HG03039 (cell line): ENCODE measurements at regions not wholly inside any gene's neighbourhood (a gene's known extent, or its start where the extent isn't known, plus 50 kb on each side); places are given as distances from the start of the nearest gene placed in this dataset.

Source experiments
- ATAC-seq: cut with Tn5 transposase; IDR thresholded peaks from one replicate; pipeline ENCODE4 v1.9.1; 2021; ENCODE audit warnings: mild to moderate bottlenecking, moderate library complexity; ENCODE audit not compliant: unreplicated experiment

GRCh38 chr5:56561455-56561854 is 253.9 kb upstream of the MAP3K1 start:
- ATAC-seq = no peak

GRCh38 chr5:56558131-56558745 is 257.1 kb upstream of the MAP3K1 start:
- no peak for ATAC-seq

DNA sequence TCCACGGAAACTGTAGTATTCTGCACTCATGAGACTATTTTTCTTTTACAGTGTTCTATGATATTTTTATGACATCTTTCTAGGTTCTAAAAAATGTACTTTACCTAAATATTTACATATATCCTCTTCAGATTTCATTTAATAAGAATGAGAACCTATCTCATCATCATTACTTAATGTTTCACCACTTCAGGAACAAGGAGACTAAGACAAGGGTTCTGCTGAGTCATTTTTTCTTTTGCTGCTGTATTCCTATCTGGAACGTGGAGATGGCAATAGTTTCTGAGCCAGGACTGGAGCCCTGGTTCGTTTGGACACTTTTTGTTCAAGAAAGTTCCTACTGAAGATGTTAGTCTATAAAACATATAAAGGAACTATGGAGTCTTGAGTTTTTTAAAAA is 258.2 kb upstream of the MAP3K1 start:
- ATAC-seq = no peak

- ATAC-seq = no peak
Observed at GRCh38 chr5:56552612-56553268, 262.6 kb upstream of the MAP3K1 start.

GRCh38 chr5:56550227-56550626 is 265.1 kb upstream of the MAP3K1 start:
- ATAC-seq = no peak

DNA sequence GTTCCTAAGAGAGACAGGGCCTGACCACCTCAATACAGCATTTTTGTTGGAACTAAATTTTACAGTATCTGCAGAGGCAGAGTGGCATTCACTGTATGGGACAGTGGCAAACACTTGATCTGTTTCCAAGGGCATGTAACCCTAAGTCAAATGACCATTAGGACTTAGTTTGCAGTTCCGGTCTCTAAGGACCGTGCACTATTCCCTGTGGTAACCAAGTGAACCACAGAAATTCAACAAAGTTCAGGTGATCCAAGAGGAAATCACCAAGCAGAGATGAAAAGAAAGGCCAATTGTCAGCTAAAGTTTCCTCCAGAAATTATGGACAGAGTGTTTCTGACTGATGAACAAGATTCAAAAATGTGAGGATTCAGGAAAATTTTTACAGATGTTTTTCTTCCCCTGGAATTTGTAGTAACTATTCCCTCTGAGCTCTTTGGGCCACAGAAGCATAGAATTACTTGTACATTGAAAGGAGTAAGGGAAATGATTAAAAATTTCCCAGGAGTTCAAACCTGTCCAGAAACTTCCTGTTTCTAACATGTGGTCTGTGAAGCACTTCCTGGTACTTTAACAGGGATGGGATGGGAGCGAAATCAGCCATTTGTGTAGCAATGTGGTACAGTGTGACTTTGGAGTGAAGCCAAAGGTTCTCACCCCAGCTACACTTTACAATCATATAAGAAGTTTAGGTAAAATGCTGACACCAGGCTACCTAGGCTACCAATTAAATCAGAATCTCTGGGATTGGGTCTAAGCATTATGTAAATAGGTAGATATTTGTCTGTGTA is 266.1 kb upstream of the MAP3K1 start:
- no peak for ATAC-seq

- ATAC-seq = no peak
Observed at GRCh38 chr5:56545016-56545415, 270.3 kb upstream of the MAP3K1 start.

DNA sequence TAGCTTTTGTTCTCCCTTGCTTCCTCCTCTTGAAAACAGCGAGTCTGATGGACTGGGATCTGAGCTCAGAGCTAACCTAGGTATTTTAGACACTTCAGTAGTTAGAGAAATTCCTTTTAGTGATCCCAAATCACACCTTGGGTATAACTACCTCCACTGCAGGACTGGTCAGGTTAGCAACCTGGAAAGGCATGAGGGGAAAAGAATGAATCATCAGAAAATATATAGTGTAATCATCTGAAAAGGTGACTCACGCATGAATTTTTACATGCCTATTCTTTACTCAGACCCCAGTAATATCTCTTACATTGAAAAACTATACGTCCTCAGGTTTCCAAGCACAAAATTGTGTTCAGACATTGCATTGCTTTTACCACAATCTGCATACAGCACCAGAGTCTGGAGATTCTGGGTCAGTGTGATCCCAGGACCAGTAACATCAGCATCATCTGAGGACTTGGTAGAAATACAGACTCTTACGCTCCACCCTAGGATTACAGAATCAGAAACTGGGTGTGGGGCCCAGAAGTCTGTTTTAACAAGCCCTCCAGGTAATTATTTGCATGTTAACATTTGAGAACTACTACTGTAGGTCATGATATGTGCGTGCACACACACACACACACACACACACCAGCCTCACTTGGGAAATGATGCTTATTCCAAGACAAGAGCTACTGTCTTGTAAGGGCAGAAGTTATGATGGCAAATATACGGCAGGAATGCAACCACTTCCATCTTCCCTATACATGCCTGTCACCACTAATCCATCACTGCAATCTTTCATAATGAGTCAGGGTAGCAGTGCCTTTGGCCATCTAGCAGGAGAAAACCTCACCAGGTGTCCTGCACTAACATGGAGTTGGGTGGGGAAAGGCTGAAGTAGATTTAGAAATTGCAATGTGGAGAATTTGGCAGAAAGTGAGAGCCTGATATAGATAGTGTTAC is 271.6 kb upstream of the MAP3K1 start:
- ATAC-seq = no peak

DNA sequence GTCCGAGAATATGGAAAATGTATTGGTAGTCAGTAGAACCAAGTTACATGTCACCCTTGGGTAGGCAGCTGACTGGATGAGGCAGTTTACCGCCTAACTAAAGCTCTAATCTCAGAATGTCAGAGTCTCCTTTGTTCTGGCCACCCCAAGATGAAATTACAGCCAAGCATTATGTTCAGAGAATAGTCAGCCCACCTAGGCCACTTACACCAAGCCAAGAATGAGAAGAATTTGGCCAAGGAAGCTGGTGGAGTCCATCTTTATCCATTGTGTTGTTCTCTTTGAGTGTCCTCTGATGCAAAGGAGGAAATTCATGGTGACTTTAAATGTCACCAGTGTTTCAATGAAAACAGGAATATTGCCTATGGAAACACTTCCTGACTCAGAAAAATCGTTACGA is 275.1 kb upstream of the MAP3K1 start:
- no peak for ATAC-seq

- ATAC-seq = no peak
Observed at GRCh38 chr5:56538580-56538979, 276.8 kb upstream of the MAP3K1 start.

- no peak for ATAC-seq
Observed at GRCh38 chr5:56535347-56535746, 280.0 kb upstream of the MAP3K1 start.

GRCh38 chr5:56534102-56534829 is 281.1 kb upstream of the MAP3K1 start:
- ATAC-seq = no peak

DNA sequence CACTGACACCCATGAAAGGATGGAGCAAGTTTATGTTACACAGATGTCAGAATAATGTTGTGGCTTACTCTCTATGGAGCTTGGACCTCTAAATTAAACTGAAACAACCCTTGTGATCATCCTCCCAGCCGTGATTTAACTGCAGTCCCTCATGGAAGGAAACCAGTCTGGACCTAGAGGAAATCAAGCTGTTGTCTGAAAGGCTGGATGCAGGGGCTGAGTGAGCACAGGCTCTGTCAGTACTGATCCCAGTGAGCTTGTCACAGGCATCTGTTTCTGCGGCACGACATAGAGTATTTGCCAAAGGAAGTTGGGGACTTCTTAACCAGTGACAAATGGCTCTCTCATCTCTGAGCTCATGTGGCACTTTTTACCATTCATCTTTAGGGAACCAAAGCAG is 282.9 kb upstream of the MAP3K1 start:
- no peak for ATAC-seq

GRCh38 chr5:56530626-56531138 is 284.7 kb upstream of the MAP3K1 start:
- ATAC-seq = no peak

DNA sequence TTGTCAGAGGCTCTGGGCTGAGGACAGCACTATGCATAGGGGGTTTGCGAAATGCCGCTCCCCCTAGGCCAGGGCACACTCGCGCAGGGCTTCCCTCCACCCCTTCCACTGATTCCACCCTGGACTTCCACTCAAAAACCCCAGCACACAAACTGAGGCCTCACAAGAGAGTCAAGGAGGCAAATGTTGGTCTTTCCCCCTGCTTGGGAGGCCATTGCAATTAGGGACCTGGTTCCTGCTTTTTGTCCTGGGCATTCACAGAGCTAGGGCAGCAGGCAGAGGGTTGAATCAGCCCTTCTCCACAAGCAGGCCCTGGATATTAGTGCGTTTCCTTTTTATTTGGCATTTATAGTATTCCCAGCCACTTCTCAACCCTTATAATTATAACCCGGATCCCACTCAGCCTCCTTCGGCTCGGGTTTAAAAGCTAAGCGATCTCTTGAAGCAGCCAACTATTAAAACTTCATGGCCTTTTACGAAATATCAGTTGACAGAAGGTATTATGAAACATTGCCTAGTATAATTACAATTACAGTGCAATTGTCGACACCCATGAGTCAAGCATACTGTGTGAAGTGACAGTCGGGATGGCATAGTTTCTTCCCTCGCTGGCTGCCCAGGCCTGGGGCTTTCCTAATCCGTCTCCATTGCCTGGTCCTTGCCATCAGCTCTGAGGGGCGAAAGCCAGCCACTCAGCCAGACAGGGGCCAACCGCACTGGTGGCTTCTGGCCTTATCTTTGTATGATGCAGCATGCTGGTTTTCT is 285.5 kb upstream of the MAP3K1 start:
- ATAC-seq = no peak

GRCh38 chr5:56527174-56527573 is 288.2 kb upstream of the MAP3K1 start:
- ATAC-seq = no peak

- ATAC-seq = no peak
Observed at GRCh38 chr5:56525113-56525512, 290.2 kb upstream of the MAP3K1 start.

DNA sequence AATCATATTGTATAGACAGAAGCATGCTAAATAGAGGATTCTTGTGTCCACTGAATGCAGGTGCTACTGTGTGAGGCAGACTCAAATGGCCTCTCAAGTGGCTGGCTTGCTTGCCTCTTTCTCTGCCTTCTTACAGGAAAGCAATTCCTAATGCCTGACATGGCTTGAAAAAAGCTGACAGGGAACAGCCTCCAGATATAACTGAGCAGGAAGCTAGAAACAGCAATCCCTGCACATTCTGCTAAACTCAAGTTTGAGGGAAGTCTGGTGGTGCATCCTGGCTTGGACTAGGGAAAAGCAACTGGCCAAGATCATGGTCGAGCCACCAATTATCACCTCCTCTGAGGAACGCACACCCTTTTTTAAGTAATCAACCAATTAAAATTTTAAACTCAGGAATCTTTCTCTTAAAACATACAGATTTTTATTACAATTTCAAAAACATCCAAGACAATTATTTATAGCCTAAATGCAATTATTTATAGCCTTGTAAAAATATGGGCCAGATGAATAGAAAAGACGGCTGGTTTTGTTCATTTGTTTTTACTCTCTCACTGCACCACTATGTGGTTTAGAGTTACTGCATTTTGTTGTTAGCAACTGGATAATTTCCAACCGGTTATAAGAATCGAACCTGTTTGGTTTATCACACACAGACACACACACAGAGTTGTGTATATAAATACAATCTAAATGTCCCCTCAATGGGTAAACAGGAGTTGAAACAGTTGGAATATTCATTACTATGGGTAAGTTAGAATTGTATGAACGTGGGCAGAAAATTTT is 290.9 kb upstream of the ANKRD55 start:
- ATAC-seq = no peak

GRCh38 chr5:56522960-56523359 is 289.8 kb upstream of the ANKRD55 start:
- no peak for ATAC-seq
